SK-N-SH (cell line): ENCODE measurements at regions not wholly inside any gene's neighbourhood (a gene's known extent, or its start where the extent isn't known, plus 50 kb on each side); places are given as distances from the start of the nearest gene placed in this dataset.

Experiments
- CTCF ChIA-PET: fragments of 300-600, 350-600 bp; formaldehyde crosslinking; extraction: SDS; loops from one replicate; lab custom pipeline; 2021; lab: Yijun Ruan, JAX
- POLR2A ChIA-PET: fragments of 350-600 bp; sonication (Branson Sonifier 250); formaldehyde crosslinking; extraction: SDS; loops from one replicate; lab custom pipeline; 2020; ENCODE audit warnings: antibody characterized with exemption, inconsistent platforms; lab: Yijun Ruan, JAX
- DNase-seq: peaks from one replicate; pipeline ENCODE4 v3.0.0; 2012
- H2AFZ ChIP-seq: fragments of 200-600 bp; sonication (generic); 2 replicates; pipeline ENCODE4 v1.8.1; 2016; ENCODE audit warnings: antibody characterized with exemption, mild to moderate bottlenecking, low read depth
- H3F3A ChIP-seq: fragments of 200-600 bp; sonication (generic); replicated peaks from 2 replicates; pipeline ENCODE3; 2016; ENCODE audit warnings: antibody characterized with exemption, mild to moderate bottlenecking; ENCODE audit not compliant: insufficient read depth
- H3K27ac ChIP-seq, 2 experiments: fragments of 200-500 bp in 1 of 2; fragments of 200-600 bp in 1 of 2; sonication (Bioruptor generic) in 1 of 2; sonication (generic), shearing (Covaris generic) in 1 of 2; 2 replicates each; pipeline versions ENCODE4 v1.5.1 to v1.6.1; 2014 to 2016; ENCODE audit warnings: low read depth in 2 of 2, inconsistent platforms in 1 of 2, low read length in 1 of 2, mild to moderate bottlenecking in 1 of 2, mixed read lengths in 1 of 2
- H3K27me3 ChIP-seq: fragments of 200-600 bp; sonication (generic), shearing (Covaris generic); 2 replicates; pipeline ENCODE4 v1.6.1; 2016; ENCODE audit warnings: mixed run types; ENCODE audit not compliant: insufficient read depth
- H3K36me3 ChIP-seq, 2 experiments: fragments of 200-500 bp in 1 of 2; fragments of 200-600 bp in 1 of 2; sonication (Bioruptor generic) in 1 of 2; sonication (generic) in 1 of 2; replicated peaks in 1 of 2; 2 replicates each; pipeline versions ENCODE3 to v1.5.1; 2014 to 2016; ENCODE audit warnings: low read length in 1 of 2, mild to moderate bottlenecking in 1 of 2; ENCODE audit not compliant: insufficient read depth in 2 of 2, control insufficient read depth in 1 of 2
- H3K4me1 ChIP-seq, 2 experiments: fragments of 200-500 bp in 1 of 2; fragments of 200-600 bp in 1 of 2; sonication (Bioruptor generic) in 1 of 2; sonication (generic), shearing (Covaris generic) in 1 of 2; 2 replicates each; pipeline versions ENCODE4 v1.5.1 to v1.6.1; 2014 to 2016; ENCODE audit warnings: low read depth in 1 of 2, low read length in 1 of 2, mixed run types in 1 of 2; ENCODE audit not compliant: insufficient read depth in 2 of 2, control insufficient read depth in 1 of 2
- H3K4me2 ChIP-seq: fragments of 200-600 bp; sonication (generic), shearing (Covaris generic); 2 replicates; pipeline ENCODE4 v1.6.1; 2017; ENCODE audit warnings: mixed run types
- H3K4me3 ChIP-seq, 2 experiments: fragments of 200-500 bp in 1 of 2; fragments of 200-600 bp in 1 of 2; sonication (Bioruptor generic) in 1 of 2; sonication (generic), shearing (Covaris generic) in 1 of 2; 2 replicates each; pipeline versions ENCODE4 v1.5.1 to v1.8.1; 2014 to 2016; ENCODE audit warnings: low read depth in 2 of 2, inconsistent platforms in 1 of 2, low read length in 1 of 2, mild to moderate bottlenecking in 1 of 2, mixed read lengths in 1 of 2, moderate library complexity in 1 of 2
- H3K79me2 ChIP-seq: fragments of 200-600 bp; sonication (generic); 2 replicates; pipeline ENCODE4 v1.8.1; 2017; ENCODE audit warnings: mild to moderate bottlenecking; ENCODE audit not compliant: insufficient read depth
- H3K9ac ChIP-seq: fragments of 200-600 bp; sonication (generic); 2 replicates; pipeline ENCODE4 v1.6.1; 2017; ENCODE audit warnings: mixed run types
- H3K9me2 ChIP-seq: fragments of 200-600 bp; sonication (generic); 2 replicates; pipeline ENCODE4 v1.6.1; 2017; ENCODE audit warnings: mixed run types
- H3K9me3 ChIP-seq: fragments of 200-600 bp; sonication (generic); 2 replicates; pipeline ENCODE4 v1.6.1; 2017; ENCODE audit warnings: mixed run types, mild to moderate bottlenecking, moderate library complexity
- H4K20me1 ChIP-seq: fragments of 200-600 bp; sonication (generic); 2 replicates; pipeline ENCODE4 v1.6.1; 2017; ENCODE audit warnings: mild to moderate bottlenecking, mixed run types; ENCODE audit not compliant: insufficient read depth
- EP300 ChIP-seq, 2 experiments: IDR thresholded peaks; 2 replicates each; pipeline versions ENCODE4 v1.4.0 to v1.6.1; 2012; ENCODE audit warnings: borderline replicate concordance in 1 of 2, low read depth in 1 of 2, low read length in 1 of 2
- GATA2 ChIP-seq: sonication (generic); formaldehyde crosslinking; IDR thresholded peaks from 2 replicates; pipeline ENCODE4 v1.5.0; 2020; ENCODE audit warnings: mild to moderate bottlenecking, missing genetic modification reagents
- IRF3 ChIP-seq: fragments of 150-350 bp; IDR thresholded peaks from 2 replicates; pipeline ENCODE4 v1.6.1; 2016; ENCODE audit warnings: mild to moderate bottlenecking, low read depth, low read length
- MAX ChIP-seq: IDR thresholded peaks from 2 replicates; pipeline ENCODE4 v1.4.0; 2012; ENCODE audit warnings: low read depth
- NRF1 ChIP-seq: IDR thresholded peaks from 2 replicates; pipeline ENCODE4 v1.6.1; 2012; ENCODE audit warnings: low read depth, mild to moderate bottlenecking, low read length
- RAD21 ChIP-seq: IDR thresholded peaks from 2 replicates; pipeline ENCODE4 v1.6.1; 2012; ENCODE audit warnings: mild to moderate bottlenecking, low read length
- RXRA ChIP-seq: IDR thresholded peaks from 2 replicates; pipeline ENCODE4 v1.4.0; 2012; ENCODE audit warnings: low read depth, mild to moderate bottlenecking, borderline replicate concordance
- USF2 ChIP-seq: fragments of 150-350 bp; IDR thresholded peaks from 2 replicates; pipeline ENCODE4 v1.6.1; 2017; ENCODE audit warnings: antibody characterized with exemption, low read length, low read depth, borderline replicate concordance
- WGBS: methylation state at CpG from one replicate; pipeline ENCODE4 v1.1.6; 2017; ENCODE audit warnings: low lambda C conversion rate; 5-methylcytosine and 5-hydroxymethylcytosine counted together
- TF ChIP-seq, protein P1 (sequence below): IDR thresholded peaks from 2 replicates; pipeline ENCODE4 v1.4.0; 2012; ENCODE audit warnings: low read depth, borderline replicate concordance
- TF ChIP-seq, protein P2 (sequence below): fragments of 200-600 bp; sonication (generic); IDR thresholded peaks from 2 replicates; pipeline ENCODE4 v1.6.1; 2017; ENCODE audit warnings: antibody characterized with exemption, mild to moderate bottlenecking, moderate library complexity

DNA sequence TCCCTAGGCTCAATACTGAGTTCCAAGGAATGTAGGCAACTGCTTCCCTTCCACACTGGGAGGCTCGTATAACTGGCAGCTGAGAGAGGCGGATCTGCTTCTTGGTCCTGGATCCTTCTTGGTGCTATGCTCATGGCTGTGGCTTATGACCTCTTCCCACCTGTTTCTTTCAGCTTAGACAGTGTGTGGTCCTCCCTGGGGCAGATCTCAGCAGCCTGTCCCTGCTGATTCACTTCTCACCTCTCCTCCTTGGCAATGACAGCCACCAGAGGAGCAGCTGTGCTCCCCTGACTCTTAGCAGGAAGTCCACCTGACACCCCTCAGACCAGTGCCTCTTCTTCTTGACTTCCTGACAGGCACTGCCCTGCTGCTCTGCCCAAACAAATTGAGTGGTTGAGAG, 75.1 kb upstream of the PTGFRN start:
- Histone ChIP-seq H3F3A (no peaks in the 10 kb centered on the region), H3K27ac (no peak overlapping the region)
- CTCF ChIA-PET, result no interaction called here

More for the DNA sequence above, 75.1 kb upstream of the PTGFRN start:
- no peaks in the 10 kb centered on the region; a peak in 1 of 4 replicates for H3K4me1 ChIP-seq
- DNase-seq, result no peak
- no peaks in the 10 kb centered on the region for H4K20me1 ChIP-seq
- no peak overlapping the region for H3K4me3 ChIP-seq
- TF ChIP-seq GATA2 (CRISPR knock-in tag) (no peak), NRF1 (no peak), EP300 (IDR thresholded peaks at IDR 0.05; ENCODE audit: borderline replicate concordance in 1 of 2, low read depth in 1 of 2, low read length in 1 of 2) (no peak), RXRA (no peak), MAX (no peak), USF2 (no peak), RAD21 (no peak), IRF3 (no peak)
- TF ChIP-seq, protein P1, sequence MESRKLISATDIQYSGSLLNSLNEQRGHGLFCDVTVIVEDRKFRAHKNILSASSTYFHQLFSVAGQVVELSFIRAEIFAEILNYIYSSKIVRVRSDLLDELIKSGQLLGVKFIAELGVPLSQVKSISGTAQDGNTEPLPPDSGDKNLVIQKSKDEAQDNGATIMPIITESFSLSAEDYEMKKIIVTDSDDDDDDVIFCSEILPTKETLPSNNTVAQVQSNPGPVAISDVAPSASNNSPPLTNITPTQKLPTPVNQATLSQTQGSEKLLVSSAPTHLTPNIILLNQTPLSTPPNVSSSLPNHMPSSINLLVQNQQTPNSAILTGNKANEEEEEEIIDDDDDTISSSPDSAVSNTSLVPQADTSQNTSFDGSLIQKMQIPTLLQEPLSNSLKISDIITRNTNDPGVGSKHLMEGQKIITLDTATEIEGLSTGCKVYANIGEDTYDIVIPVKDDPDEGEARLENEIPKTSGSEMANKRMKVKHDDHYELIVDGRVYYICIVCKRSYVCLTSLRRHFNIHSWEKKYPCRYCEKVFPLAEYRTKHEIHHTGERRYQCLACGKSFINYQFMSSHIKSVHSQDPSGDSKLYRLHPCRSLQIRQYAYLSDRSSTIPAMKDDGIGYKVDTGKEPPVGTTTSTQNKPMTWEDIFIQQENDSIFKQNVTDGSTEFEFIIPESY, result no peak
- TF ChIP-seq, protein P2, sequence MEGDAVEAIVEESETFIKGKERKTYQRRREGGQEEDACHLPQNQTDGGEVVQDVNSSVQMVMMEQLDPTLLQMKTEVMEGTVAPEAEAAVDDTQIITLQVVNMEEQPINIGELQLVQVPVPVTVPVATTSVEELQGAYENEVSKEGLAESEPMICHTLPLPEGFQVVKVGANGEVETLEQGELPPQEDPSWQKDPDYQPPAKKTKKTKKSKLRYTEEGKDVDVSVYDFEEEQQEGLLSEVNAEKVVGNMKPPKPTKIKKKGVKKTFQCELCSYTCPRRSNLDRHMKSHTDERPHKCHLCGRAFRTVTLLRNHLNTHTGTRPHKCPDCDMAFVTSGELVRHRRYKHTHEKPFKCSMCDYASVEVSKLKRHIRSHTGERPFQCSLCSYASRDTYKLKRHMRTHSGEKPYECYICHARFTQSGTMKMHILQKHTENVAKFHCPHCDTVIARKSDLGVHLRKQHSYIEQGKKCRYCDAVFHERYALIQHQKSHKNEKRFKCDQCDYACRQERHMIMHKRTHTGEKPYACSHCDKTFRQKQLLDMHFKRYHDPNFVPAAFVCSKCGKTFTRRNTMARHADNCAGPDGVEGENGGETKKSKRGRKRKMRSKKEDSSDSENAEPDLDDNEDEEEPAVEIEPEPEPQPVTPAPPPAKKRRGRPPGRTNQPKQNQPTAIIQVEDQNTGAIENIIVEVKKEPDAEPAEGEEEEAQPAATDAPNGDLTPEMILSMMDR, result no peak
- H3K27me3 ChIP-seq, result no peaks in the 10 kb centered on the region
- H2AFZ ChIP-seq, result no peak overlapping the region
- no peaks in the 10 kb centered on the region for H3K79me2 ChIP-seq
- 59% methylated on average over 2 of the region's 2 CpGs for WGBS
- H3K36me3 ChIP-seq, result no peaks in the 10 kb centered on the region
- H3K4me2 ChIP-seq, result no peak overlapping the region
- no peak overlapping the region for H3K9ac ChIP-seq
- H3K9me2 ChIP-seq, result no peaks in the 10 kb centered on the region
- POLR2A ChIA-PET, result no interaction called here
- no peaks in the 10 kb centered on the region for H3K9me3 ChIP-seq
